ENCODE measurements at regions not wholly inside any gene's neighbourhood (a gene's known extent, or its start where the extent isn't known, plus 50 kb on each side); places are given as distances from the start of the nearest gene placed in this dataset.

GRCh38 chr13:42384265-42384664, 112.3 kb downstream of the AKAP11 start:
- H3K9me3 ChIP-seq (ENCODE audit: control insufficient read depth, insufficient read depth, low read depth, low read length): no peaks in the 10 kb centered on the region
- H3K4me1 ChIP-seq (ENCODE audit: control insufficient read depth, insufficient read depth, low read length): no peaks in the 10 kb centered on the region
- H3K36me3 ChIP-seq (ENCODE audit: control insufficient read depth in 2 of 2, insufficient read depth in 1 of 2, low read length in 2 of 2): no peaks in the 10 kb centered on the region
- H3K27ac ChIP-seq (ENCODE audit: extremely low read depth, low read depth, low read length): no peak overlapping the region
- no peak for TF ChIP-seq GLI4 (tag by site-specific recombination; IDR thresholded peaks at IDR 0.05)
- TF ChIP-seq SETDB1 (IDR thresholded peaks at IDR 0.05; ENCODE audit: insufficient read length, low read length): no peak
- TF ChIP-seq ZFHX2 (tag by site-specific recombination; conservative IDR thresholded peaks at IDR 0.05): no peak
- no peak for TF ChIP-seq ZEB2 (tag by site-specific recombination; IDR thresholded peaks at IDR 0.05)
- no peak for TF ChIP-seq ZNF366 (tag by site-specific recombination; conservative IDR thresholded peaks at IDR 0.05)
- no peak for TF ChIP-seq KLF8 (tag by site-specific recombination; IDR thresholded peaks at IDR 0.05)
- TF ChIP-seq, protein P1, sequence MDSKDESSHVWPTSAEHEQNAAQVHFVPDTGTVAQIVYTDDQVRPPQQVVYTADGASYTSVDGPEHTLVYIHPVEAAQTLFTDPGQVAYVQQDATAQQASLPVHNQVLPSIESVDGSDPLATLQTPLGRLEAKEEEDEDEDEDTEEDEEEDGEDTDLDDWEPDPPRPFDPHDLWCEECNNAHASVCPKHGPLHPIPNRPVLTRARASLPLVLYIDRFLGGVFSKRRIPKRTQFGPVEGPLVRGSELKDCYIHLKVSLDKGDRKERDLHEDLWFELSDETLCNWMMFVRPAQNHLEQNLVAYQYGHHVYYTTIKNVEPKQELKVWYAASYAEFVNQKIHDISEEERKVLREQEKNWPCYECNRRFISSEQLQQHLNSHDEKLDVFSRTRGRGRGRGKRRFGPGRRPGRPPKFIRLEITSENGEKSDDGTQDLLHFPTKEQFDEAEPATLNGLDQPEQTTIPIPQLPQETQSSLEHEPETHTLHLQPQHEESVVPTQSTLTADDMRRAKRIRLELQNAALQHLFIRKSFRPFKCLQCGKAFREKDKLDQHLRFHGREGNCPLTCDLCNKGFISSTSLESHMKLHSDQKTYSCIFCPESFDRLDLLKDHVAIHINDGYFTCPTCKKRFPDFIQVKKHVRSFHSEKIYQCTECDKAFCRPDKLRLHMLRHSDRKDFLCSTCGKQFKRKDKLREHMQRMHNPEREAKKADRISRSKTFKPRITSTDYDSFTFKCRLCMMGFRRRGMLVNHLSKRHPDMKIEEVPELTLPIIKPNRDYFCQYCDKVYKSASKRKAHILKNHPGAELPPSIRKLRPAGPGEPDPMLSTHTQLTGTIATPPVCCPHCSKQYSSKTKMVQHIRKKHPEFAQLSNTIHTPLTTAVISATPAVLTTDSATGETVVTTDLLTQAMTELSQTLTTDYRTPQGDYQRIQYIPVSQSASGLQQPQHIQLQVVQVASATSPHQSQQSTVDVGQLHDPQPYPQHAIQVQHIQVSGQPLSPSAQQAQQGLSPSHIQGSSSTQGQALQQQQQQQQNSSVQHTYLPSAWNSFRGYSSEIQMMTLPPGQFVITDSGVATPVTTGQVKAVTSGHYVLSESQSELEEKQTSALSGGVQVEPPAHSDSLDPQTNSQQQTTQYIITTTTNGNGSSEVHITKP (tag by site-specific recombination; IDR thresholded peaks at IDR 0.05): no peak
- no peak for TF ChIP-seq YY1 (tag by site-specific recombination; IDR thresholded peaks at IDR 0.05)
- TF ChIP-seq ZNF585B (tag by site-specific recombination; IDR thresholded peaks at IDR 0.05): no peak
- TF ChIP-seq, protein P2, sequence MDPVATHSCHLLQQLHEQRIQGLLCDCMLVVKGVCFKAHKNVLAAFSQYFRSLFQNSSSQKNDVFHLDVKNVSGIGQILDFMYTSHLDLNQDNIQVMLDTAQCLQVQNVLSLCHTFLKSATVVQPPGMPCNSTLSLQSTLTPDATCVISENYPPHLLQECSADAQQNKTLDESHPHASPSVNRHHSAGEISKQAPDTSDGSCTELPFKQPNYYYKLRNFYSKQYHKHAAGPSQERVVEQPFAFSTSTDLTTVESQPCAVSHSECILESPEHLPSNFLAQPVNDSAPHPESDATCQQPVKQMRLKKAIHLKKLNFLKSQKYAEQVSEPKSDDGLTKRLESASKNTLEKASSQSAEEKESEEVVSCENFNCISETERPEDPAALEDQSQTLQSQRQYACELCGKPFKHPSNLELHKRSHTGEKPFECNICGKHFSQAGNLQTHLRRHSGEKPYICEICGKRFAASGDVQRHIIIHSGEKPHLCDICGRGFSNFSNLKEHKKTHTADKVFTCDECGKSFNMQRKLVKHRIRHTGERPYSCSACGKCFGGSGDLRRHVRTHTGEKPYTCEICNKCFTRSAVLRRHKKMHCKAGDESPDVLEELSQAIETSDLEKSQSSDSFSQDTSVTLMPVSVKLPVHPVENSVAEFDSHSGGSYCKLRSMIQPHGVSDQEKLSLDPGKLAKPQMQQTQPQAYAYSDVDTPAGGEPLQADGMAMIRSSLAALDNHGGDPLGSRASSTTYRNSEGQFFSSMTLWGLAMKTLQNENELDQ (tag by site-specific recombination; IDR thresholded peaks at IDR 0.05; ENCODE audit: low read depth): no peak
- TF ChIP-seq ZNF548 (tag by site-specific recombination; IDR thresholded peaks at IDR 0.05): no peak
- no peak for TF ChIP-seq SP7 (tag by site-specific recombination; IDR thresholded peaks at IDR 0.05)
- TF ChIP-seq ZNF529 (tag by site-specific recombination; IDR thresholded peaks at IDR 0.05; ENCODE audit: insufficient replicate concordance): no peak
- TF ChIP-seq TCF7L2 (IDR thresholded peaks at IDR 0.05; ENCODE audit: borderline replicate concordance, low read depth, low read length): no peak
- no peak for TF ChIP-seq ZNF626 (tag by site-specific recombination; IDR thresholded peaks at IDR 0.05)
- CTCF ChIA-PET: no interaction called here
- POLR2A ChIA-PET: no interaction called here
- no peak overlapping the region for H3K4me3 ChIP-seq (ENCODE audit: low read depth, low read length)

GRCh38 chr13:42388326-42388725, 116.4 kb downstream of the AKAP11 start:
- Histone ChIP-seq H3K4me3 (ENCODE audit: low read depth, low read length) (no peak overlapping the region), H3K4me1 (ENCODE audit: control insufficient read depth, insufficient read depth, low read length) (no peaks in the 10 kb centered on the region), H3K9me3 (ENCODE audit: control insufficient read depth, insufficient read depth, low read depth, low read length) (no peaks in the 10 kb centered on the region), H3K27ac (ENCODE audit: extremely low read depth, low read depth, low read length) (no peak overlapping the region), H3K36me3 (ENCODE audit: control insufficient read depth in 2 of 2, insufficient read depth in 1 of 2, low read length in 2 of 2) (no peaks in the 10 kb centered on the region)
- ChIA-PET POLR2A (no interaction called here), CTCF (interaction anchor here (1.0 kb wide), 1 partner anchor 208 kb away, joined by 7 read pairs; no protein-coding TSS in a partner anchor)
- TF ChIP-seq, protein P3, sequence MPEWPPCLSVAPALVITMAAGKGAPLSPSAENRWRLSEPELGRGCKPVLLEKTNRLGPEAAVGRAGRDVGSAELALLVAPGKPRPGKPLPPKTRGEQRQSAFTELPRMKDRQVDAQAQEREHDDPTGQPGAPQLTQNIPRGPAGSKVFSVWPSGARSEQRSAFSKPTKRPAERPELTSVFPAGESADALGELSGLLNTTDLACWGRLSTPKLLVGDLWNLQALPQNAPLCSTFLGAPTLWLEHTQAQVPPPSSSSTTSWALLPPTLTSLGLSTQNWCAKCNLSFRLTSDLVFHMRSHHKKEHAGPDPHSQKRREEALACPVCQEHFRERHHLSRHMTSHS (tag by site-specific recombination; IDR thresholded peaks at IDR 0.05): no peak
- TF ChIP-seq ZBTB8A (tag by site-specific recombination; IDR thresholded peaks at IDR 0.05) (no peak), RBAK (tag by site-specific recombination; IDR thresholded peaks at IDR 0.05) (no peak), ZNF23 (tag by site-specific recombination; IDR thresholded peaks at IDR 0.05; ENCODE audit: borderline replicate concordance) (no peak), TRIM28 (IDR thresholded peaks at IDR 0.05; ENCODE audit: borderline replicate concordance, low read length) (no peak), ZNF792 (tag by site-specific recombination; IDR thresholded peaks at IDR 0.05) (no peak), ZBTB1 (tag by site-specific recombination; IDR thresholded peaks at IDR 0.05) (no peak), ZNF148 (tag by site-specific recombination; IDR thresholded peaks at IDR 0.05; ENCODE audit: borderline replicate concordance) (no peak), ZSCAN5A (tag by site-specific recombination; IDR thresholded peaks at IDR 0.05) (no peak), KLF16 (tag by site-specific recombination; IDR thresholded peaks at IDR 0.05) (no peak)

Measured in HEK293 (cell line).